Uterus (tissue), 3 donors: ENCODE measurements at regions not wholly inside any gene's neighbourhood (a gene's known extent, or its start where the extent isn't known, plus 50 kb on each side); places are given as distances from the start of the nearest gene placed in this dataset.

Source experiments
- DNase-seq, 2 donors: peaks; one replicate each; pipeline ENCODE4 v3.0.0-alpha.2; 2019 to 2020
- H3K27ac ChIP-seq, 2 donors: fragments of 200-600 bp; sonication (generic); 1 replicate in 1 of 2; 2 replicates in 1 of 2; pipeline ENCODE4 v1.5.1; 2016 to 2018
- H3K27me3 ChIP-seq, 2 donors: fragments of 200-600 bp; sonication (generic); one replicate each; pipeline ENCODE4 v1.5.1; 2018 to 2019; ENCODE audit warnings: control low read depth in 1 of 2
- H3K36me3 ChIP-seq, 2 donors: fragments of 200-600 bp; sonication (generic); one replicate each; pipeline ENCODE4 v1.5.1; 2019; ENCODE audit warnings: control low read depth in 1 of 2
- H3K4me1 ChIP-seq, 2 donors: fragments of 200-600 bp; sonication (generic); one replicate each; pipeline ENCODE4 v1.5.1; 2018 to 2019; ENCODE audit warnings: control low read depth in 1 of 2
- H3K4me3 ChIP-seq, 2 donors: fragments of 200-600 bp; sonication (generic); 1 replicate in 1 of 2; 2 replicates in 1 of 2; pipeline ENCODE4 v1.5.1; 2018 to 2019; ENCODE audit warnings: mild to moderate bottlenecking in 1 of 2
- H3K9me3 ChIP-seq, 2 donors: fragments of 200-600 bp; sonication (generic); one replicate each; pipeline ENCODE4 v1.5.1; 2019; ENCODE audit warnings: control low read depth in 1 of 2
- CTCF ChIP-seq, 4 experiments: fragments of 200-600 bp in 2 of 4; fragments of 450-650 bp in 2 of 4; sonication (generic) in 2 of 4; IDR thresholded peaks; one replicate each; pipeline ENCODE4 v1.5.1; 2016 to 2019; ENCODE audit warnings: antibody characterized with exemption in 4 of 4, mild to moderate bottlenecking in 2 of 4, moderate library complexity in 1 of 4
- POLR2A ChIP-seq, 2 donors: fragments of 450-650 bp; IDR thresholded peaks; one replicate each; pipeline ENCODE4 v1.6.1; 2016; ENCODE audit warnings: antibody characterized with exemption in 2 of 2, mild to moderate bottlenecking in 1 of 2, moderate library complexity in 1 of 2
- intact Hi-C: fragments of 100-400 bp; cut with DNase I; formaldehyde crosslinking; loops from one replicate; pipeline ENCODE4 v1.15.1; 2023; ENCODE audit warnings: low total_unique reads
- donor health status: DM: yes; HTN: yes; CAD: no.

GRCh38 chr7:88522771-88523293 is 216.1 kb upstream of the STEAP4 start:
- TF ChIP-seq POLR2A (IDR thresholded peaks at IDR 0.05) (no peak), CTCF (IDR thresholded peaks at IDR 0.05) (no peak)
- no peak overlapping the region for H3K4me3 ChIP-seq
- no peaks in the 10 kb centered on the region for H3K4me1 ChIP-seq
- no peak for DNase-seq
- H3K27me3 ChIP-seq: no peaks in the 10 kb centered on the region
- no peak overlapping the region for H3K27ac ChIP-seq
- intact Hi-C loops: no loop called here
- no peaks in the 10 kb centered on the region for H3K36me3 ChIP-seq
- no peaks in the 10 kb centered on the region for H3K9me3 ChIP-seq

GRCh38 chr7:88516429-88516828 is 209.7 kb upstream of the STEAP4 start:
- Histone ChIP-seq H3K36me3 (no peaks in the 10 kb centered on the region), H3K27ac (no peak overlapping the region), H3K4me3 (no peak overlapping the region), H3K9me3 (no peaks in the 10 kb centered on the region), H3K27me3 (no peaks in the 10 kb centered on the region), H3K4me1 (no peaks in the 10 kb centered on the region)
- intact Hi-C loops: no loop called here
- no peak for TF ChIP-seq POLR2A (IDR thresholded peaks at IDR 0.05)
- TF ChIP-seq CTCF (IDR thresholded peaks at IDR 0.05): no peak
- no peak for DNase-seq

- no peaks in the 10 kb centered on the region for H3K36me3 ChIP-seq
- TF ChIP-seq POLR2A (IDR thresholded peaks at IDR 0.05) (no peak), CTCF (IDR thresholded peaks at IDR 0.05) (no peak)
- no peaks in the 10 kb centered on the region for H3K4me1 ChIP-seq
- no peak for DNase-seq
- intact Hi-C loops: no loop called here
- H3K27me3 ChIP-seq: no peaks in the 10 kb centered on the region
- H3K4me3 ChIP-seq: no peak overlapping the region
- H3K27ac ChIP-seq: no peak overlapping the region
- no peaks in the 10 kb centered on the region for H3K9me3 ChIP-seq
These were observed 208.6 kb upstream of the STEAP4 start for GRCh38 chr7:88515301-88515700.

- Histone ChIP-seq H3K4me1 (no peaks in the 10 kb centered on the region), H3K27me3 (no peaks in the 10 kb centered on the region), H3K27ac (no peak overlapping the region), H3K9me3 (no peaks in the 10 kb centered on the region), H3K36me3 (no peaks in the 10 kb centered on the region), H3K4me3 (no peak overlapping the region)
- TF ChIP-seq POLR2A (IDR thresholded peaks at IDR 0.05) (no peak), CTCF (IDR thresholded peaks at IDR 0.05) (no peak)
- intact Hi-C loops: no loop called here
- no peak for DNase-seq
These were observed 202.6 kb upstream of the STEAP4 start for GRCh38 chr7:88509341-88509740.

GRCh38 chr7:88500131-88500530 is 193.4 kb upstream of the STEAP4 start:
- TF ChIP-seq POLR2A (IDR thresholded peaks at IDR 0.05): no peak
- no peak for TF ChIP-seq CTCF (IDR thresholded peaks at IDR 0.05)
- no peak for DNase-seq
- Histone ChIP-seq H3K27ac (no peak overlapping the region), H3K27me3 (no peaks in the 10 kb centered on the region), H3K9me3 (no peaks in the 10 kb centered on the region), H3K36me3 (no peaks in the 10 kb centered on the region), H3K4me1 (no peaks in the 10 kb centered on the region), H3K4me3 (no peak overlapping the region)
- intact Hi-C loops: no loop called here
